ENCODE measurements at regions not wholly inside any gene's neighbourhood (a gene's known extent, or its start where the extent isn't known, plus 50 kb on each side); places are given as distances from the start of the nearest gene placed in this dataset.
A peak's percentile ranks its signal among the peaks of the same experiment; 100 is the strongest.

DNA sequence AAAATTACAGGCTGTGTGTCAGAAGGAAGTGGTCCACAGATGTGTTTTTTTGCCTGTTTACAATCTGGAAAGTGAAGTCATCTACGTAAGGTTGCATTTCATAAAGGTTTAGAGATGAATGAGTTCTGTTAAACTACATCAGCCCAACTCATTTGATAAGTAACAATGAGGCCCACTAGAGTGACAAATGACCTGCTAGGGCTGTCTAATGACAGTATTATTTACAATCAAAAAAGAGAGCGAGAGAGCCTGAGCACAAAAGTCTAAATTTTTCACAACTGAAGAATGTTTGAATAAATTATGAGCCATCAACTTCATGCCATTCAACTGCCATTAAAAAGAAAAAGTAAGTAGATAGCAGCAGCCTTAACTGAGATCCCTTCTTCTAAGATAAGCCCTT is 135.7 kb upstream of the TBL1XR1 start:
- 90% methylated on average over 2 of the region's 2 CpGs for WGBS
- H3K27me3 ChIP-seq: no peaks in the 10 kb centered on the region
- H3K4me1 ChIP-seq: peaks cover 33% of the 10 kb centered on the region
- DNase-seq (ENCODE audit: low spot score in 2 of 2): no peak
- TF ChIP-seq POLR2A (IDR thresholded peaks at IDR 0.05): no peak
- no peak for TF ChIP-seq POLR2AphosphoS5 (IDR thresholded peaks at IDR 0.05)
- TF ChIP-seq, protein P1, sequence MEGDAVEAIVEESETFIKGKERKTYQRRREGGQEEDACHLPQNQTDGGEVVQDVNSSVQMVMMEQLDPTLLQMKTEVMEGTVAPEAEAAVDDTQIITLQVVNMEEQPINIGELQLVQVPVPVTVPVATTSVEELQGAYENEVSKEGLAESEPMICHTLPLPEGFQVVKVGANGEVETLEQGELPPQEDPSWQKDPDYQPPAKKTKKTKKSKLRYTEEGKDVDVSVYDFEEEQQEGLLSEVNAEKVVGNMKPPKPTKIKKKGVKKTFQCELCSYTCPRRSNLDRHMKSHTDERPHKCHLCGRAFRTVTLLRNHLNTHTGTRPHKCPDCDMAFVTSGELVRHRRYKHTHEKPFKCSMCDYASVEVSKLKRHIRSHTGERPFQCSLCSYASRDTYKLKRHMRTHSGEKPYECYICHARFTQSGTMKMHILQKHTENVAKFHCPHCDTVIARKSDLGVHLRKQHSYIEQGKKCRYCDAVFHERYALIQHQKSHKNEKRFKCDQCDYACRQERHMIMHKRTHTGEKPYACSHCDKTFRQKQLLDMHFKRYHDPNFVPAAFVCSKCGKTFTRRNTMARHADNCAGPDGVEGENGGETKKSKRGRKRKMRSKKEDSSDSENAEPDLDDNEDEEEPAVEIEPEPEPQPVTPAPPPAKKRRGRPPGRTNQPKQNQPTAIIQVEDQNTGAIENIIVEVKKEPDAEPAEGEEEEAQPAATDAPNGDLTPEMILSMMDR (IDR thresholded peaks at IDR 0.05): no peak
- no peak for TF ChIP-seq EP300 (IDR thresholded peaks at IDR 0.05)
- no peaks in the 10 kb centered on the region for H3K9me3 ChIP-seq
- H3K4me3 ChIP-seq: no peak overlapping the region
- no peak overlapping the region for H3K27ac ChIP-seq
- H3K36me3 ChIP-seq: no peaks in the 10 kb centered on the region

DNA sequence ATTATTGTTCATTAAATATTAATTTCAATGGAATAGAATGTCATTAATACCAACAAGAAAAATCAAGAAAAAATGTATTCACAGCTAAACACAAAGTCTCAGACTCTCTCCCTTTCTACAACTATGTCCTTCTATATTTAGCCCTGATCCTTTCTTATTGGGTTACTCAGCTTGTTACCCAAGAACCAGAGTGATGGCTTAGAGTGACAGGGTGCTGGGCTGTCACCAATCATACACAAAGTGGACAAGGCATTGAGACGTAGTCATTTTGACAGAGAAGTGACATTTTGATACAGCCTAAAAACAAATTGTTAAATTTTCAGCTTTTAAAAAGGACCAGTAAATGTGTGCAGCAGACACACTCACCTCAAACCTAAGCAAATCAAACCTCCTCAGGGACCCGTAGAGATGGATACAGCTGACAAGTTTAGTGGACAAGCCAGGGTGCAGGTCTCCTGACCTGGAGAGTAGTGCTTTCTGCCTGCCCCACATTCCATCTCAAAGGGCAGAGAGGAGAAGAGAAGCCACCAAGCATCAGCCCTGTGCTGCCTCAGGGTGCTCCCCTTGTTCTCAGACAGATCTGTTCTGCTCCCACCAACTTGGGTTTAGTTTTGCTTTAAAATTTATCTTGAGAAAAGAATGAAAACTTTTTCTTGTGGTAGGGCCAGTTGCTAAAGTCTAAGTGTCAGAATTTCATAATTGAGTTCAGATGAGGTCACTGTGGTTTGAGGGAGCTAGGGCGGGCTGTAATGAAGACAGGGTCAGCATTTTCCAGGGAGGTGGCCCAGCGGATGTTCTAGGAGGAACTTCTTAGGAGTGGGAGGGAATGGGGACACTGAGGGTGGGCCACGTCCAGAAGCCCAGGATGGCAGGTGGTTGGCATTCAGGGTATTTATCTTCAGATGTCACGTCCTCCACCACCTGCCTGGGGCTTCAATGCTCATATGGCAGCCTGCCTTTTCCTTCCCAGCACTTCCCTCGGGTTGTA is 136.5 kb upstream of the TBL1XR1 start:
- Histone ChIP-seq H3K27me3 (no peaks in the 10 kb centered on the region), H3K36me3 (no peaks in the 10 kb centered on the region), H3K4me3 (no peak overlapping the region), H3K4me1 (peaks cover 36% of the 10 kb centered on the region), H3K27ac (peak overlapping the region; percentile 45), H3K9me3 (no peaks in the 10 kb centered on the region)
- no peak for TF ChIP-seq POLR2AphosphoS5 (IDR thresholded peaks at IDR 0.05)
- no peak for TF ChIP-seq EP300 (IDR thresholded peaks at IDR 0.05)
- TF ChIP-seq, protein P1 (IDR thresholded peaks at IDR 0.05): no peak
- no peak for TF ChIP-seq POLR2A (IDR thresholded peaks at IDR 0.05)
- 66% methylated on average over 7 of the region's 7 CpGs for WGBS
- DNase-seq (ENCODE audit: low spot score in 2 of 2): peak in 1 of 2 donors; percentile 73

DNA sequence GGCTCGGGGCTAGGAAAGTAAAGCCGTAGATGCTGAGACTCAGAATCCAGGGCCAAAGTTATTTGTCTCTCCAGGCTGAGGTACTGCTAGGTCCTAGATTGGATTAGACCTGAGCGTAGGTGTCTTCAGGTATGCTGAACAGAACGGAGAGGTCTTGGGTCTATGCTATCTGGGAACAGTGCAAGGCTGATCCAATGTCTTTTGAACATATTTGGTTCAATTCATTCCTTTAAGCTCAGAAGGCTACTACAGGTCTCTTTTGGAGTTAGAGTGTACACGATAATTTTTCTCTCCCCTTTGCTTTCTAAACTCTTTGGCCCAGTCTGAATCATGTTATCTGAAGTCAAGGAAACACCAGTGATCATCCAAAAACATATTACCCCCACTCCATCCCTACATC is 137.5 kb upstream of the TBL1XR1 start:
- Histone ChIP-seq H3K9me3 (no peaks in the 10 kb centered on the region), H3K4me3 (no peak overlapping the region), H3K36me3 (no peaks in the 10 kb centered on the region), H3K4me1 (peaks cover 39% of the 10 kb centered on the region), H3K27me3 (no peaks in the 10 kb centered on the region), H3K27ac (no peak overlapping the region)
- WGBS: 89% methylated on average over 5 of the region's 5 CpGs
- DNase-seq (ENCODE audit: low spot score in 2 of 2): no peak
- TF ChIP-seq POLR2A (IDR thresholded peaks at IDR 0.05): no peak
- no peak for TF ChIP-seq EP300 (IDR thresholded peaks at IDR 0.05)
- TF ChIP-seq, protein P1 (IDR thresholded peaks at IDR 0.05): no peak
- no peak for TF ChIP-seq POLR2AphosphoS5 (IDR thresholded peaks at IDR 0.05)

DNA sequence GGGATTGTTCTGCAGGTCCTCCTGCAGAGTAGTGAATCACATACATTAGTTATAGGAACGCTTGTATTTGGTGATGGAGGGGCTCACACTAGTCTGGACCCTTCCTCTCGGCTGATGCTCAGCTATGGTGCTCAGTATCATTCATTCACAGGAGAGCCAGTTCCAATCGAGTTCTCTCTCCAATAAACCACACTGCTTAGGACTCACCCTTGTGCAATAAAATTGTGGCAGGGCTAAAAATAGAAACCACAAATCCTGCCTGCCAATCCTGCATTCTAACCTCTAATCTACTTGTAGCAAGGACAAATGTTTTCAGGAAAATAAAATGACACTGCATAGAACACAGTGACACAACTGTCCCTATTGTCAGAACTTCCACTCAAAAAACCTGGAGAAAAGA is 138.4 kb upstream of the TBL1XR1 start:
- Histone ChIP-seq H3K4me3 (no peak overlapping the region), H3K27me3 (no peaks in the 10 kb centered on the region), H3K36me3 (no peaks in the 10 kb centered on the region), H3K4me1 (peaks cover 39% of the 10 kb centered on the region), H3K27ac (no peak overlapping the region), H3K9me3 (no peaks in the 10 kb centered on the region)
- TF ChIP-seq POLR2AphosphoS5 (IDR thresholded peaks at IDR 0.05) (no peak), EP300 (IDR thresholded peaks at IDR 0.05) (no peak), POLR2A (IDR thresholded peaks at IDR 0.05) (no peak)
- TF ChIP-seq, protein P1 (IDR thresholded peaks at IDR 0.05): no peak
- DNase-seq (ENCODE audit: low spot score in 2 of 2): no peak
- WGBS: 56% methylated on average over 3 of the region's 3 CpGs

DNA sequence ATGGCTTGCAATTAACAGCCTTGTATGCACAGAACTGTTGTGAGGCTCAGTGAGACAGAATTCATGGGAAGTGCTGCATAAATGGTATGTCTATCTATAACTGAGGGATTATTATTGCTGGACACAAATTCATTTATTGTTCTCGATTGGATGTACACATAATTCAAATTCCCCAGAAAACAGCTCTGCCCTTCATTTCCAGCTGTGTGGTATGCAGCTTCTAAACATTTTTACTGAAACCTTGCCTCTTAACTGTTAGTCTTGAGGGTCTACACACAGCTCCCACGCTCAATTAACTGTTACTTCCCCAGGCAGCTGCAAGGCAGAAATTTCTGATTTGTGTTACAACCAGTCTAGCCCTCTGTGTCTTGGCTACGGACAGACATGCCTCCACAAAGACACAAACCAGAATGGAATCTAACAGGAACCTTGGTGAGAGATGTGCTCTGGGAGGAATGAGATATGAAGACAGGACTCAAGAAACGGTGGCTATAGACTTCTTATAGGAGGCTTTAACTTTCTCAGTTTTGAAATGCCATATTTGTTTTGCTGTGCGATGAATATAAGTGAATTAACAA is 139.7 kb upstream of the TBL1XR1 start:
- H3K27ac ChIP-seq: no peak overlapping the region
- no peaks in the 10 kb centered on the region for H3K27me3 ChIP-seq
- 66% methylated on average over 5 of the region's 5 CpGs for WGBS
- TF ChIP-seq POLR2A (IDR thresholded peaks at IDR 0.05) (no peak), EP300 (IDR thresholded peaks at IDR 0.05) (no peak), POLR2AphosphoS5 (IDR thresholded peaks at IDR 0.05) (no peak)
- TF ChIP-seq, protein P1 (IDR thresholded peaks at IDR 0.05): no peak
- H3K4me1 ChIP-seq: peaks cover 43% of the 10 kb centered on the region
- no peaks in the 10 kb centered on the region for H3K36me3 ChIP-seq
- no peaks in the 10 kb centered on the region for H3K9me3 ChIP-seq
- DNase-seq (ENCODE audit: low spot score in 2 of 2): no peak
- no peak overlapping the region for H3K4me3 ChIP-seq
